SK-N-MC (cell line): ENCODE measurements at regions not wholly inside any gene's neighbourhood (a gene's known extent, or its start where the extent isn't known, plus 50 kb on each side); places are given as distances from the start of the nearest gene placed in this dataset.

ENCODE experiments used
- EZH2 ChIP-seq: fragments of 200-600 bp; sonication (generic); IDR thresholded peaks from one replicate; pipeline ENCODE4 v1.6.1; 2017; ENCODE audit warnings: antibody characterized with exemption
- POLR2AphosphoS5 ChIP-seq: IDR thresholded peaks from 2 replicates; pipeline ENCODE4 v1.6.1; 2012; ENCODE audit warnings: mild to moderate bottlenecking, low read depth, low read length, borderline replicate concordance

DNA sequence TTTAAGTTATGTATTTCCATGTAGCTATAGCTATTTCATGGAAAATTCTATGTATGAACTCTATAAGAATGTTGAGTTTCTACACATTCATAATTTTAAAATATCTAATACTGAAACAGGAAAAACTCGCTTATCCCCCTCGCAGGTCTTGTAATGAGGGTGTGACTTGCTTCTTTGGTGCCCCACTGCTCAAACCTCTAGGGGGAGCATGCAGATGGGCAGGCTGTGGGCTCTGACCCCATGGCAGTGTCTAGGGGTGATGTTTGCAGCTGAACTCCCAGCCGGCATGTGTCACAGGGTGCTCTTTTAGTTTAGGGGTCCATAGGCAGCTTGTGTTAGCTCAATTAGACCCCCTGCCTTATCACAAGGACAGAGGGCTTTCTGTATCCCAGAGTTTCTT is 1825.7 kb upstream of the ADGRL3 start:
- TF ChIP-seq EZH2 (no peak), POLR2AphosphoS5 (no peak)
